Fibroblast of villous mesenchyme (primary cell): ENCODE measurements at regions not wholly inside any gene's neighbourhood (a gene's known extent, or its start where the extent isn't known, plus 50 kb on each side); places are given as distances from the start of the nearest gene placed in this dataset.
"Not testable (repeated sequence)": the region's sequence is repeated elsewhere in the genome, so short reads cannot be mapped to it uniquely, and the experiment has no call there.

Source experiments
- DNase-seq: peaks from one replicate; pipeline ENCODE4 v3.0.0-alpha.2; 2010; ENCODE audit warnings: low read depth
- H3K4me3 ChIP-seq: 2 replicates; pipeline ENCODE4 v1.5.1; 2011; ENCODE audit warnings: low read depth, mild to moderate bottlenecking, low read length
- TF ChIP-seq, protein P1 (sequence below): IDR thresholded peaks from 2 replicates; pipeline ENCODE4 v1.5.1; 2012; ENCODE audit warnings: low read depth, mild to moderate bottlenecking, low read length; ENCODE audit not compliant: insufficient read depth

DNA sequence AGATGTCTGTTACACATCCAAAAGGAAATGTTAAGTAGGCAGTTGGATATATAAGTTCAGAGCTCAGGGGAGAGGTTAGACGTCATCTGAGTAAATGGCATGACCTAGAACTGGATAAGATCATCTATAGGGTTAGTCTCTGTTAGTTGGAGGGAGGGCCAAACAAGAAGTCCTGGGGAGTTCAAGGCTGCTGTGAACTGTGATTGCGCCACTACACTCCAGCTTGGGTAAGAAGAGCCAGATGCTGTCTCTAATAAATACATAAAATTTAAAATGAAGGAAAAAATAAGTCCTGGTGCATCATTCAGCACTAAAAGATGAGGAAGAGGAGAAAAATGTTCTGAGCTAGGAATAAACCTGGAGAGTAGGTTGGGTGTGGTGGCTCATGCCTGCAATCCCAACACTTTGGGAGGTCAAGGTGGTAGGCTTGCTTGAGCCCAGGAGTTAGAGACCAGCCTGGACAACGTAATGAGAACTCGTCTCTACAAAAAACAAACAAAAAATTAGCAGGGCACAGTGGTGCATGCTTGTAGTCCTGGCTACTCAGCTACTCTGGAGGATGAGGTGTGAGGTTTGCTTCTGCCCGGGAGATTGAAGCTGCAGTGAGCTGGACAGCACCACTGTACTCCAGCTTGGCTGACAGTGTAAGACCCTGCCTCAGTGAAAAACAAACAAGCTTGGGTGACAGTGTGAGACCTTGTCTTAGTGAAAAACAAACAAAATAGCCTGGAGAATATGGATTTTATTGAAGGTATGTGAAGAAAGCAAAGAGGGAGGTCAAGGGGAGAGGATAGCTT lies 123.6 kb downstream of the ACTBL2 start:
- TF ChIP-seq, protein P1, sequence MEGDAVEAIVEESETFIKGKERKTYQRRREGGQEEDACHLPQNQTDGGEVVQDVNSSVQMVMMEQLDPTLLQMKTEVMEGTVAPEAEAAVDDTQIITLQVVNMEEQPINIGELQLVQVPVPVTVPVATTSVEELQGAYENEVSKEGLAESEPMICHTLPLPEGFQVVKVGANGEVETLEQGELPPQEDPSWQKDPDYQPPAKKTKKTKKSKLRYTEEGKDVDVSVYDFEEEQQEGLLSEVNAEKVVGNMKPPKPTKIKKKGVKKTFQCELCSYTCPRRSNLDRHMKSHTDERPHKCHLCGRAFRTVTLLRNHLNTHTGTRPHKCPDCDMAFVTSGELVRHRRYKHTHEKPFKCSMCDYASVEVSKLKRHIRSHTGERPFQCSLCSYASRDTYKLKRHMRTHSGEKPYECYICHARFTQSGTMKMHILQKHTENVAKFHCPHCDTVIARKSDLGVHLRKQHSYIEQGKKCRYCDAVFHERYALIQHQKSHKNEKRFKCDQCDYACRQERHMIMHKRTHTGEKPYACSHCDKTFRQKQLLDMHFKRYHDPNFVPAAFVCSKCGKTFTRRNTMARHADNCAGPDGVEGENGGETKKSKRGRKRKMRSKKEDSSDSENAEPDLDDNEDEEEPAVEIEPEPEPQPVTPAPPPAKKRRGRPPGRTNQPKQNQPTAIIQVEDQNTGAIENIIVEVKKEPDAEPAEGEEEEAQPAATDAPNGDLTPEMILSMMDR = no peak
- peak; percentile 67 for DNase-seq
- no peak overlapping the region for H3K4me3 ChIP-seq

DNA sequence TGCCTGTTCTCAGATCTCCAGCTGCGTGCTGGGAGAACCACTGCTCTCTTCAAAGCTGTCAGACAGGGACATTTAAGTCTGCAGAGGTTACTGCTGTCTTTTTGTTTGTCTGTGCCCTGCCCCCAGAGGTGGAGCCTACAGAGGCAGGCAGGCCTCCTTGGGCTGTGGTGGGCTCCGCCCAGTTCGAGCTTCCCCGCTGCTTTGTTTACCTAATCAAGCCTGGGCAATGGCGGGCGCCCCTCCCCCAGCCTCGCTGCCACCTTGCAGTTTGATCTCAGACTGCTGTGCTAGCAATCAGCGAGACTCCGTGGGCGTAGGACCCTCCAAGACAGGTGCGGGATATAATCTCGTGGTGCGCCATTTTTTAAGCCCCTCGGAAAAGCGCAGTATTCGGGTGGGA lies 125.8 kb downstream of the ACTBL2 start:
- DNase-seq, H3K4me3 ChIP-seq: not testable (repeated sequence)

- no peak for DNase-seq
- TF ChIP-seq, protein P1 = no peak
These were observed 133.4 kb downstream of the ACTBL2 start for GRCh38 chr5:57349214-57349613.

DNA sequence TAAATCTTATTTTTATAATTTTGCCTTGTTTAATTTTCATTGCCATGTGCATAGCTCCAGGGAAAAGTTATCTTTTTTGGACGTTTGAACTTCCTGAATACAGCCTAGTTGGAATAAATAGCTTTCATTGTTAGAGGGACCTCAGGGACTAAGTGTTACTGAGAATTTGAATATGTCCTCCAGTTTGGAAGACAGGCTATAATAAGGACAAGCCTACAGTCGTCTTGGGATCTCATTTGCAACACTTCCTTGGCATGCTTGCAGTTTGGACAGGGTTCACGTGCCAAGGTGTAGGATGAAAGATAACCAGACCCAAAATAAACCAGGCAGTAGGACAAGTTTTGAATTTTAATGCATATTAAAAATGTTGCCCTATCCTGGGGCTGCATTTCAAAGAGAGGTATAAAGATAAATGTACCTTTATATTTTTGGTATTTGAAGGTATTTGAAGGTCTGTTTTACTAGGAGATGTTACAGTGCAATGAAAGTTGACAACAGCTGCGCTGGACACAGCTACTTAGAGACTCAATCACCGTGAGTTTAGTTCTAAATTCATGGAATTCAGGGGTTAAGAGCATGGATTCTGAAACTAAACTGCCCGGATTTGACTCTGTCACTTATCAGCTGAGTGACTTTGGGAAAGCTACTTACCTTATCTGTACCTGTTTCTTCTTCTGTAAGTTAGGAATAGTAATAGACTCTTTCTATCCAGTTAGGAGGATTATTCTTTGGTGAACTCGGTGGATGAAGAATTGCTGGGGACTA lies 134.1 kb downstream of the ACTBL2 start:
- no peak for DNase-seq
- TF ChIP-seq, protein P1 = no peak

More at GRCh38 chr5:57349214-57349613, 133.4 kb downstream of the ACTBL2 start:
- no peak overlapping the region for H3K4me3 ChIP-seq

DNA sequence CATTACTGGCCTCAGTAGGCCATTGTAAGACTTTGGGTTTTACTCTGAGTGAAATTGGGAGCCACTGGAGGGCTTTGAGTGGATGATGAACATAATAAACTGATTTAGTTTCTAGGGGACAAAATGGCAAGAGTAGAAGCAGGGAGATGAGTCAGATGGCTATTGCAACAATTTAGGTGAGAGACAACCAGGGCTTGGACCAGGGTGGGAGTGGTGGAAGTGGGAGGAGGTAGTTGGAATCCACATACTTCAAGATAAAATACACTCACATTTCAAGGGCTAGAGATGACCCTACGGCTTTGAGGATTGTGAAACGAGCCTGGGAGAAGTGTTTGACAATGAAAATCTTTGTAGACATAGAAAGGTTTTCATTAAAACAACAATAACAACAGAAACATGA lies 136.3 kb downstream of the ACTBL2 start:
- TF ChIP-seq, protein P1 = no peak
- no peak overlapping the region for H3K4me3 ChIP-seq
- DNase-seq = peak; percentile 63

More for the DNA sequence above, 134.1 kb downstream of the ACTBL2 start:
- no peak overlapping the region for H3K4me3 ChIP-seq

DNA sequence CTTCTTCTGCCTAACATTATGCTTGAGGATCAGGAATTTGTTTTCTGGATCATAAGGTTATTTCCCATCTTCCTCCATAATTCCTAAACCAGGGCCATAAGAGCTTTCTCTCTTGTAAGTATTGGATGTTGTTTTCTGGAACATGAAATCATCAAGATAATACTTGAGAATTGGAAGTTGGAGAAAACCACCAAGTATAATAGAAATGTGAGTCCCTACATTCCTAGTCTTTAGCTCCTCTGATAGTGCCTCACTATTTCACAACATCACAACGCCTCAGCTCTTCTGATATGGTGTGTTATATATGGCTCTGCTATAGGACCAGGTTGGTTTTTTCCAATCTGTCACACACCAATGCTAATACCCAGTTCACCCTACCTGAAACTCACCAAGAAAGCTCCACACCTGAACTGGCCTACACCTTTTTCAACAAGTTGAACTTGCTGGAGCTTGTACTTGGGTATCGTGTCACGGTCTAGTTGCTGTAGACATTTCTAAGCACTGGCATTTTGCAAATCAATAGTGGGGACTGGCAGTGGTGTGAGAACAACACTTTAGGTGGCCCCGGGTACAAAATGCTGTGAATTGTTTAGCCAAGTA lies 141.1 kb downstream of the ACTBL2 start:
- H3K4me3 ChIP-seq = no peak overlapping the region
- peak; percentile 32 for DNase-seq
- TF ChIP-seq, protein P1 = no peak

DNA sequence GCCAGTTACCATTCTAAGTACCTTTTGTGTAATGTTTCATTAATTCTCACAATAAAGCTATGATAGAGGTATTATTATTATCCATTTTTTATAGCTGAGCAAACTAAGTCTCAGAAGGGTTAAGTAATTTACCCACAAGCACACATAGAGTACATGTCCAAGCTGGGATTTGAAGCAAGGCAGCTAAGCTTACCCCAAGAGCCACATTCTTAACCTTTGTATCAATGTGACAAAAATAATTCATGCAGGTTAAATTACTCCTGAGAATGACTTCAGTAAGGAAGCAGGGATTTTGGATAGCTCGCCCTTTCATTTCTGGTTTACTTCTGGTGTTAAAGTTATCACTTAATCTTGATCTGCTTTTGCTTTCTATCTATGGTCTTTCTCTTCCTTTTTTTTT lies 141.9 kb downstream of the ACTBL2 start:
- DNase-seq = no peak
- no peak overlapping the region for H3K4me3 ChIP-seq
- TF ChIP-seq, protein P1 = no peak
